HL-60 (cell line): ENCODE measurements at regions not wholly inside any gene's neighbourhood (a gene's known extent, or its start where the extent isn't known, plus 50 kb on each side); places are given as distances from the start of the nearest gene placed in this dataset.

Experiments
- DNase-seq, 2 experiments: peaks; one replicate each; pipeline ENCODE4 v3.0.0-alpha.2; 2010 to 2020; ENCODE audit warnings: low read depth in 1 of 2, low spot score in 1 of 2
- H3K27ac ChIP-seq: fragments of 250-450 bp; sonication (Bioruptor Pico); replicated peaks from 2 replicates; pipeline ENCODE4 v1.5.1; 2020; ENCODE audit warnings: mild to moderate bottlenecking, moderate library complexity
- H3K27me3 ChIP-seq: fragments of 250-450 bp; sonication (Bioruptor Pico); 2 replicates; pipeline ENCODE4 v1.5.1; 2021; ENCODE audit warnings: mild to moderate bottlenecking, moderate library complexity; ENCODE audit not compliant: insufficient read depth, poor library complexity, severe bottlenecking
- H3K4me3 ChIP-seq: replicated peaks from 2 replicates; pipeline ENCODE4 v1.5.1; 2011; ENCODE audit warnings: mild to moderate bottlenecking, control low read depth, low read length; ENCODE audit not compliant: insufficient read depth
- GABPA ChIP-seq: IDR thresholded peaks from 2 replicates; pipeline ENCODE4 v1.6.1; 2012; ENCODE audit warnings: low read depth
- POLR2AphosphoS5 ChIP-seq: IDR thresholded peaks from 2 replicates; pipeline ENCODE4 v1.6.1; 2012; ENCODE audit warnings: low read depth
- SPI1 ChIP-seq: IDR thresholded peaks from 2 replicates; pipeline ENCODE4 v1.6.1; 2012; ENCODE audit warnings: low read depth, mild to moderate bottlenecking, borderline replicate concordance
- TF ChIP-seq, protein P1 (sequence below): IDR thresholded peaks from 2 replicates; pipeline ENCODE4 v1.6.1; 2012; ENCODE audit warnings: low read depth; ENCODE audit not compliant: insufficient replicate concordance
- TF ChIP-seq, protein P2 (sequence below): IDR thresholded peaks from one replicate; pipeline ENCODE4 v1.5.1; 2011; ENCODE audit warnings: low read length, control low read depth, inconsistent platforms; ENCODE audit not compliant: insufficient read depth

DNA sequence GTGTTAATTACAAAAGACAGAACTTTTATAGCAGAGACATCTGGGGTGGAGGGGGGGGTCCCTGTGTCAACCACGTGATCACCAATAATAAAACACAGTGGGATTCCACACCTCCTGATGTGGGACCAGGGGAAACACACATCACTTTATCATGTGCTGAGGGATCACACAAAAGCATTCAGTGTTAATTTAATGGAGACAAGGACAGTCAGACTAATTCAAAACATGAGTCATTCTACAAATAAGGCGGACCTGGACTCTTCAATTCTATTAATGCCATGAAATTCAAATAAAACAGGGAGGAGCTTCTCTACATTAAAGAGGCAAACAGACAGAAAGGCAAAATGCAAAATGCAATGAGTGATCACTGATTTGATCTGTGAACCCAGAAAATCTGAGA lies 67.3 kb upstream of the PFKP start:
- TF ChIP-seq POLR2AphosphoS5: no peak
- TF ChIP-seq, protein P1, sequence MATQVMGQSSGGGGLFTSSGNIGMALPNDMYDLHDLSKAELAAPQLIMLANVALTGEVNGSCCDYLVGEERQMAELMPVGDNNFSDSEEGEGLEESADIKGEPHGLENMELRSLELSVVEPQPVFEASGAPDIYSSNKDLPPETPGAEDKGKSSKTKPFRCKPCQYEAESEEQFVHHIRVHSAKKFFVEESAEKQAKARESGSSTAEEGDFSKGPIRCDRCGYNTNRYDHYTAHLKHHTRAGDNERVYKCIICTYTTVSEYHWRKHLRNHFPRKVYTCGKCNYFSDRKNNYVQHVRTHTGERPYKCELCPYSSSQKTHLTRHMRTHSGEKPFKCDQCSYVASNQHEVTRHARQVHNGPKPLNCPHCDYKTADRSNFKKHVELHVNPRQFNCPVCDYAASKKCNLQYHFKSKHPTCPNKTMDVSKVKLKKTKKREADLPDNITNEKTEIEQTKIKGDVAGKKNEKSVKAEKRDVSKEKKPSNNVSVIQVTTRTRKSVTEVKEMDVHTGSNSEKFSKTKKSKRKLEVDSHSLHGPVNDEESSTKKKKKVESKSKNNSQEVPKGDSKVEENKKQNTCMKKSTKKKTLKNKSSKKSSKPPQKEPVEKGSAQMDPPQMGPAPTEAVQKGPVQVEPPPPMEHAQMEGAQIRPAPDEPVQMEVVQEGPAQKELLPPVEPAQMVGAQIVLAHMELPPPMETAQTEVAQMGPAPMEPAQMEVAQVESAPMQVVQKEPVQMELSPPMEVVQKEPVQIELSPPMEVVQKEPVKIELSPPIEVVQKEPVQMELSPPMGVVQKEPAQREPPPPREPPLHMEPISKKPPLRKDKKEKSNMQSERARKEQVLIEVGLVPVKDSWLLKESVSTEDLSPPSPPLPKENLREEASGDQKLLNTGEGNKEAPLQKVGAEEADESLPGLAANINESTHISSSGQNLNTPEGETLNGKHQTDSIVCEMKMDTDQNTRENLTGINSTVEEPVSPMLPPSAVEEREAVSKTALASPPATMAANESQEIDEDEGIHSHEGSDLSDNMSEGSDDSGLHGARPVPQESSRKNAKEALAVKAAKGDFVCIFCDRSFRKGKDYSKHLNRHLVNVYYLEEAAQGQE: no peak
- TF ChIP-seq, protein P2, sequence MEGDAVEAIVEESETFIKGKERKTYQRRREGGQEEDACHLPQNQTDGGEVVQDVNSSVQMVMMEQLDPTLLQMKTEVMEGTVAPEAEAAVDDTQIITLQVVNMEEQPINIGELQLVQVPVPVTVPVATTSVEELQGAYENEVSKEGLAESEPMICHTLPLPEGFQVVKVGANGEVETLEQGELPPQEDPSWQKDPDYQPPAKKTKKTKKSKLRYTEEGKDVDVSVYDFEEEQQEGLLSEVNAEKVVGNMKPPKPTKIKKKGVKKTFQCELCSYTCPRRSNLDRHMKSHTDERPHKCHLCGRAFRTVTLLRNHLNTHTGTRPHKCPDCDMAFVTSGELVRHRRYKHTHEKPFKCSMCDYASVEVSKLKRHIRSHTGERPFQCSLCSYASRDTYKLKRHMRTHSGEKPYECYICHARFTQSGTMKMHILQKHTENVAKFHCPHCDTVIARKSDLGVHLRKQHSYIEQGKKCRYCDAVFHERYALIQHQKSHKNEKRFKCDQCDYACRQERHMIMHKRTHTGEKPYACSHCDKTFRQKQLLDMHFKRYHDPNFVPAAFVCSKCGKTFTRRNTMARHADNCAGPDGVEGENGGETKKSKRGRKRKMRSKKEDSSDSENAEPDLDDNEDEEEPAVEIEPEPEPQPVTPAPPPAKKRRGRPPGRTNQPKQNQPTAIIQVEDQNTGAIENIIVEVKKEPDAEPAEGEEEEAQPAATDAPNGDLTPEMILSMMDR: no peak
- TF ChIP-seq GABPA: no peak
- no peak for TF ChIP-seq SPI1
- DNase-seq: no peak
- Histone ChIP-seq H3K27ac (no peak overlapping the region), H3K27me3 (no peaks in the 10 kb centered on the region), H3K4me3 (no peak overlapping the region)

- H3K27me3 ChIP-seq: no peaks in the 10 kb centered on the region
- DNase-seq: no peak
- H3K27ac ChIP-seq: no peak overlapping the region
- no peak for TF ChIP-seq SPI1
- no peak for TF ChIP-seq POLR2AphosphoS5
- TF ChIP-seq GABPA: no peak
- TF ChIP-seq, protein P1: no peak
- TF ChIP-seq, protein P2: no peak
- H3K4me3 ChIP-seq: no peak overlapping the region
These were observed 73.0 kb upstream of the PFKP start for GRCh38 chr10:2994221-2994961.

DNA sequence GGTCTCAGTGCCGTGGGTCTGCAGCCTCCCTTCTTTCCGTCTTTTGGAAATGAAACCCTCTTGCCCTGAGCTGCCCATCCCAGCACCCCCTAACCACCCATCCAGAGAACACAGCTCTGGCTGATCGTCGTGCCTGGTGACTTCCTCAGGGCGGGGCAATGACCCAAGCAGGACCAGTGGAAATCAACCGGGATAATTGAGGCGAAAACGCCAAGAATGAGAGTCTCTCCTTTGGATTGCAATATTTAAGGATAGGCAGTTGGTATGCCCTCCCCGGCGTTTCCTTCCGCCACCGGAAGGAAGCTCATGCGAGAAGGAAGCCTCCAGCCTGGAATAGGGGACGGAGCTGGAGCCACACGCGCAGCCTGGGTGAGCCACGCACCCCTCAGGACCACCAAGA lies 73.7 kb upstream of the PFKP start:
- TF ChIP-seq, protein P1: no peak
- TF ChIP-seq POLR2AphosphoS5 (no peak), GABPA (no peak), SPI1 (no peak)
- TF ChIP-seq, protein P2: no peak
- no peak for DNase-seq
- no peaks in the 10 kb centered on the region for H3K27me3 ChIP-seq
- H3K27ac ChIP-seq: no peak overlapping the region
- H3K4me3 ChIP-seq: no peak overlapping the region
